K562 (cell line): ENCODE measurements at regions not wholly inside any gene's neighbourhood (a gene's known extent, or its start where the extent isn't known, plus 50 kb on each side); places are given as distances from the start of the nearest gene placed in this dataset.

Experiments used
- ATAC-seq: fragments of 200-7000 bp; cut with Tn5 transposase; 3 replicates; pipeline ENCODE4 v1.9.1; 2020; ENCODE audit warnings: moderate library complexity
- BruUV-seq: library from RNA; stranded (reverse); fragments of 400-500 nt; replicated peaks from 2 replicates; lab custom pipeline; 2021; lab: Mats Ljungman, UMichigan
- CTCF ChIA-PET: fragments of 300-600 bp; formaldehyde crosslinking; extraction: SDS; loops from one replicate; lab custom pipeline; 2021; ENCODE audit warnings: low intra/inter-chr PET ratio; lab: Yijun Ruan, JAX
- POLR2A ChIA-PET: fragments of 300-600, 350-650 bp; sonication (Branson Sonifier 250); formaldehyde crosslinking; extraction: SDS; loops from one replicate; lab custom pipeline; 2021; ENCODE audit warnings: antibody characterized with exemption, inconsistent platforms; lab: Yijun Ruan, JAX
- DNase-seq, 4 experiments: peaks; one replicate each; pipeline versions ENCODE4 v3.0.0 to v3.0.0-alpha.2; 2011 to 2018; ENCODE audit warnings: low spot score in 3 of 4, mixed read lengths in 3 of 4; ENCODE audit errors: extremely low read depth in 1 of 4
- FAIRE-seq: peaks from 2 replicates; lab custom pipeline; 2011; peaks lifted over from hg19 to GRCh38; lab: Jason Lieb, UNC
- H2AFZ ChIP-seq: 2 replicates; pipeline ENCODE4 v1.6.0; 2011; ENCODE audit warnings: low read depth, low read length, control low read depth, inconsistent platforms
- H3K27ac ChIP-seq: fragments of 200-600 bp; 3 replicates; pipeline ENCODE4 v1.8.0; 2011; ENCODE audit warnings: low read depth, mild to moderate bottlenecking, control low read depth, inconsistent platforms, low read length, moderate library complexity, mixed read lengths; ENCODE audit errors: extremely low read depth
- H3K27me3 ChIP-seq, 2 experiments: fragments of 300-600 bp in 1 of 2; 2 replicates in 1 of 2; 3 replicates in 1 of 2; pipeline versions ENCODE4 v1.6.0 to v1.8.0; 2011; ENCODE audit warnings: inconsistent platforms in 2 of 2, low read length in 2 of 2, mild to moderate bottlenecking in 1 of 2, mixed read lengths in 1 of 2, moderate library complexity in 1 of 2; ENCODE audit not compliant: control insufficient read depth in 2 of 2, insufficient read depth in 2 of 2
- H3K36me3 ChIP-seq: fragments of 300-600 bp; 3 replicates; pipeline ENCODE4 v1.8.0; 2011; ENCODE audit warnings: mild to moderate bottlenecking, low read length, inconsistent platforms; ENCODE audit not compliant: control insufficient read depth, insufficient read depth
- H3K4me1 ChIP-seq, 2 experiments: fragments of 200-600 bp in 1 of 2; replicated peaks in 1 of 2; 2 replicates in 1 of 2; 3 replicates in 1 of 2; pipeline versions ENCODE4 v1.5.1 to v1.8.0; 2011; ENCODE audit warnings: inconsistent platforms in 2 of 2, low read length in 2 of 2, mild to moderate bottlenecking in 1 of 2, mixed read lengths in 1 of 2, moderate library complexity in 1 of 2; ENCODE audit not compliant: control insufficient read depth in 2 of 2, insufficient read depth in 2 of 2
- H3K4me2 ChIP-seq: 2 replicates; pipeline ENCODE4 v1.6.1; 2011; ENCODE audit warnings: low read length, control low read depth, inconsistent platforms, mixed read lengths; ENCODE audit not compliant: insufficient read depth
- H3K4me3 ChIP-seq: fragments of 200-600 bp; sonication (generic), shearing (Covaris generic); 2 replicates; pipeline ENCODE4 v1.5.1; 2016; ENCODE audit warnings: control low read depth, inconsistent platforms
- H3K79me2 ChIP-seq: fragments of 200-600 bp; 3 replicates; pipeline ENCODE4 v1.8.0; 2011; ENCODE audit warnings: low read length, inconsistent platforms; ENCODE audit not compliant: control insufficient read depth, insufficient read depth
- H3K9ac ChIP-seq, 2 experiments: 2 replicates each; pipeline versions ENCODE4 v1.6.0 to v1.6.1; 2011; ENCODE audit warnings: low read depth in 2 of 2, low read length in 2 of 2, control low read depth in 1 of 2, inconsistent platforms in 1 of 2, mild to moderate bottlenecking in 1 of 2, mixed read lengths in 1 of 2; ENCODE audit not compliant: insufficient read depth in 1 of 2
- H3K9me1 ChIP-seq: one replicate; pipeline ENCODE4 v1.6.0; 2011; ENCODE audit warnings: inconsistent platforms, mild to moderate bottlenecking, low read length, moderate library complexity; ENCODE audit not compliant: control insufficient read depth, insufficient read depth
- H3K9me3 ChIP-seq: replicated peaks from 2 replicates; pipeline ENCODE4 v1.5.1; 2011; ENCODE audit warnings: low read depth, low read length, inconsistent platforms; ENCODE audit not compliant: control insufficient read depth, insufficient read depth
- H4K20me1 ChIP-seq: replicated peaks from 2 replicates; pipeline ENCODE4 v1.6.1; 2011; ENCODE audit warnings: low read length, inconsistent platforms, mixed read lengths; ENCODE audit not compliant: control insufficient read depth, insufficient read depth
- CSDE1 ChIP-seq, 2 experiments: fragments of 450-650 bp; IDR thresholded peaks; 2 replicates each; pipeline ENCODE4 v1.6.1; 2016; ENCODE audit warnings: mild to moderate bottlenecking in 1 of 2
- DPF2 ChIP-seq: fragments of 450-650 bp; IDR thresholded peaks from 2 replicates; pipeline ENCODE4 v1.6.1; 2016
- ESRRA ChIP-seq: fragments of 450-650 bp; IDR thresholded peaks from 2 replicates; pipeline ENCODE4 v1.6.1; 2014; ENCODE audit warnings: low read depth, mild to moderate bottlenecking, moderate library complexity, borderline replicate concordance
- GABPB2 ChIP-seq: fragments of 250-450 bp; sonication (Bioruptor Pico); conservative IDR thresholded peaks from 2 replicates; pipeline ENCODE4 v1.5.1; 2021; ENCODE audit warnings: mild to moderate bottlenecking
- MAFK ChIP-seq: IDR thresholded peaks from 2 replicates; pipeline ENCODE4 v1.6.1; 2011; ENCODE audit warnings: low read length, improper control_type of control experiment
- NFRKB ChIP-seq: fragments of 450-650 bp; IDR thresholded peaks from 2 replicates; pipeline ENCODE4 v1.6.1; 2016; ENCODE audit warnings: low read depth
- PHTF2 ChIP-seq: fragments of 250-450 bp; sonication (Bioruptor Pico); IDR thresholded peaks from 2 replicates; pipeline ENCODE4 v1.5.0; 2021; ENCODE audit warnings: mild to moderate bottlenecking
- TEAD2 ChIP-seq: fragments of 450-650 bp; IDR thresholded peaks from 2 replicates; pipeline ENCODE4 v1.6.1; 2016; ENCODE audit warnings: missing genetic modification characterization, control low read depth, missing compliant biosample characterization
- ZNF134 ChIP-seq: fragments of 250-450 bp; sonication (Bioruptor Pico); conservative IDR thresholded peaks from 2 replicates; pipeline ENCODE4 v1.4.0; 2020
- ZNF507 ChIP-seq: conservative IDR thresholded peaks from 2 replicates; pipeline ENCODE4 v1.6.1; 2017; ENCODE audit warnings: missing genetic modification characterization, missing compliant biosample characterization
- WGBS: fragments of 100-300 bp; shearing (Covaris generic); methylation state at CpG from one replicate; pipeline ENCODE4 v1.1.6; 2016; ENCODE audit warnings: low coverage, mixed read lengths; ENCODE audit not compliant: insufficient coverage; ENCODE audit errors: missing lambda C conversion rate; 5-methylcytosine and 5-hydroxymethylcytosine counted together
- in situ Hi-C: fragments of 300-500 bp; cut with MboI; formaldehyde crosslinking; loops from 4 replicates; pipeline ENCODE4 v1.15.0; 2018; ENCODE audit warnings: inconsistent platforms, mixed read lengths
- intact Hi-C: fragments of 100-400 bp; cut with micrococcal nuclease; formaldehyde crosslinking; loops from 2 replicates; pipeline ENCODE4 v1.14.2; 2022
- TF ChIP-seq, protein P1 (sequence below): fragments of 250-450 bp; sonication (Bioruptor Pico); IDR thresholded peaks from 2 replicates; pipeline ENCODE4 v1.8.0; 2021; ENCODE audit warnings: mild to moderate bottlenecking, moderate library complexity
- TF ChIP-seq, protein P2 (sequence below): fragments of 450-650 bp; formaldehyde crosslinking; IDR thresholded peaks from 2 replicates; pipeline ENCODE4 v1.4.0; 2020; ENCODE audit warnings: mild to moderate bottlenecking, moderate library complexity
- TF ChIP-seq, protein P3 (sequence below): sonication (generic); formaldehyde crosslinking; IDR thresholded peaks from 2 replicates; pipeline ENCODE4 v1.8.1; 2022; ENCODE audit warnings: missing genetic modification reagents
- TF ChIP-seq, protein P4 (sequence below): fragments of 250-450 bp; sonication (Bioruptor Pico); IDR thresholded peaks from 2 replicates; pipeline ENCODE4 v1.4.0; 2020; ENCODE audit warnings: mild to moderate bottlenecking
- TF ChIP-seq, protein P5 (sequence below): sonication (generic); formaldehyde crosslinking; IDR thresholded peaks from 2 replicates; pipeline ENCODE4 v1.8.0; 2022; ENCODE audit warnings: missing genetic modification reagents, mild to moderate bottlenecking, borderline replicate concordance

DNA sequence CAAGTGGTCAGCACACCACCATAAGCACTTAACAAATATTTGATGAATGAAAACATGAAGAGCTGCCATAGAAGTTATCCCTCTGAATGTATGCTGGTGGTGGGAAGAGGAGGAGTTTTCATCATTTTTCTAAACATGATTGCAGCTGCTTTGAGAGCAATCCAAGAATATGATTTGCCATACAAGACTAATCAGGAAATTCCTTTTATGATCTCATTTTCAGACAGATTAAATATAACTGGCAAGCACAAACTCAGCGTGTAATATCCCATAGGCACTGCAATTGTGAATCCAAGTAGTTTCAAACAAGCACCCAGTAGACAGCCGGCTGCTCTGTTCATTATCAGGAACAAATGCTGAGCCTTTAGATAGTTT, 505.7 kb upstream of the LUZP2 start:
- no peaks in the 10 kb centered on the region for H3K9me1 ChIP-seq
- intact Hi-C loops: no loop called here
- H3K4me2 ChIP-seq: no peak overlapping the region
- no TSS peak for BruUV-seq
- no peaks in the 10 kb centered on the region for H3K9me3 ChIP-seq
- H3K27me3 ChIP-seq: no peaks in the 10 kb centered on the region
- FAIRE-seq (no peak), DNase-seq (no peak), ATAC-seq (no peak)
- CTCF ChIA-PET: no interaction called here
- in situ Hi-C loops: no loop called here
- H3K9ac ChIP-seq: no peak overlapping the region
- H4K20me1 ChIP-seq: no peaks in the 10 kb centered on the region
- no peak overlapping the region for H3K4me3 ChIP-seq
- no peaks in the 10 kb centered on the region for H3K4me1 ChIP-seq
- WGBS: 5% methylated on average over 2 of the region's 2 CpGs
- H2AFZ ChIP-seq: no peak overlapping the region
- no peaks in the 10 kb centered on the region for H3K79me2 ChIP-seq
- H3K27ac ChIP-seq: no peak overlapping the region
- POLR2A ChIA-PET: no interaction called here
- H3K36me3 ChIP-seq: no peaks in the 10 kb centered on the region
- TF ChIP-seq, protein P1, sequence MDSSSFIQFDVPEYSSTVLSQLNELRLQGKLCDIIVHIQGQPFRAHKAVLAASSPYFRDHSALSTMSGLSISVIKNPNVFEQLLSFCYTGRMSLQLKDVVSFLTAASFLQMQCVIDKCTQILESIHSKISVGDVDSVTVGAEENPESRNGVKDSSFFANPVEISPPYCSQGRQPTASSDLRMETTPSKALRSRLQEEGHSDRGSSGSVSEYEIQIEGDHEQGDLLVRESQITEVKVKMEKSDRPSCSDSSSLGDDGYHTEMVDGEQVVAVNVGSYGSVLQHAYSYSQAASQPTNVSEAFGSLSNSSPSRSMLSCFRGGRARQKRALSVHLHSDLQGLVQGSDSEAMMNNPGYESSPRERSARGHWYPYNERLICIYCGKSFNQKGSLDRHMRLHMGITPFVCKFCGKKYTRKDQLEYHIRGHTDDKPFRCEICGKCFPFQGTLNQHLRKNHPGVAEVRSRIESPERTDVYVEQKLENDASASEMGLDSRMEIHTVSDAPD: no peak
- no peak for TF ChIP-seq ZNF134 (CRISPR knock-in tag)
- TF ChIP-seq, protein P2, sequence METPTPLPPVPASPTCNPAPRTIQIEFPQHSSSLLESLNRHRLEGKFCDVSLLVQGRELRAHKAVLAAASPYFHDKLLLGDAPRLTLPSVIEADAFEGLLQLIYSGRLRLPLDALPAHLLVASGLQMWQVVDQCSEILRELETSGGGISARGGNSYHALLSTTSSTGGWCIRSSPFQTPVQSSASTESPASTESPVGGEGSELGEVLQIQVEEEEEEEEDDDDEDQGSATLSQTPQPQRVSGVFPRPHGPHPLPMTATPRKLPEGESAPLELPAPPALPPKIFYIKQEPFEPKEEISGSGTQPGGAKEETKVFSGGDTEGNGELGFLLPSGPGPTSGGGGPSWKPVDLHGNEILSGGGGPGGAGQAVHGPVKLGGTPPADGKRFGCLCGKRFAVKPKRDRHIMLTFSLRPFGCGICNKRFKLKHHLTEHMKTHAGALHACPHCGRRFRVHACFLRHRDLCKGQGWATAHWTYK (CRISPR knock-in tag): no peak
- TF ChIP-seq, protein P3, sequence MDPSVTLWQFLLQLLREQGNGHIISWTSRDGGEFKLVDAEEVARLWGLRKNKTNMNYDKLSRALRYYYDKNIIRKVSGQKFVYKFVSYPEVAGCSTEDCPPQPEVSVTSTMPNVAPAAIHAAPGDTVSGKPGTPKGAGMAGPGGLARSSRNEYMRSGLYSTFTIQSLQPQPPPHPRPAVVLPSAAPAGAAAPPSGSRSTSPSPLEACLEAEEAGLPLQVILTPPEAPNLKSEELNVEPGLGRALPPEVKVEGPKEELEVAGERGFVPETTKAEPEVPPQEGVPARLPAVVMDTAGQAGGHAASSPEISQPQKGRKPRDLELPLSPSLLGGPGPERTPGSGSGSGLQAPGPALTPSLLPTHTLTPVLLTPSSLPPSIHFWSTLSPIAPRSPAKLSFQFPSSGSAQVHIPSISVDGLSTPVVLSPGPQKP (CRISPR knock-in tag): no peak
- no peak for TF ChIP-seq ZNF507 (tag)
- TF ChIP-seq ESRRA: no peak
- TF ChIP-seq, protein P4, sequence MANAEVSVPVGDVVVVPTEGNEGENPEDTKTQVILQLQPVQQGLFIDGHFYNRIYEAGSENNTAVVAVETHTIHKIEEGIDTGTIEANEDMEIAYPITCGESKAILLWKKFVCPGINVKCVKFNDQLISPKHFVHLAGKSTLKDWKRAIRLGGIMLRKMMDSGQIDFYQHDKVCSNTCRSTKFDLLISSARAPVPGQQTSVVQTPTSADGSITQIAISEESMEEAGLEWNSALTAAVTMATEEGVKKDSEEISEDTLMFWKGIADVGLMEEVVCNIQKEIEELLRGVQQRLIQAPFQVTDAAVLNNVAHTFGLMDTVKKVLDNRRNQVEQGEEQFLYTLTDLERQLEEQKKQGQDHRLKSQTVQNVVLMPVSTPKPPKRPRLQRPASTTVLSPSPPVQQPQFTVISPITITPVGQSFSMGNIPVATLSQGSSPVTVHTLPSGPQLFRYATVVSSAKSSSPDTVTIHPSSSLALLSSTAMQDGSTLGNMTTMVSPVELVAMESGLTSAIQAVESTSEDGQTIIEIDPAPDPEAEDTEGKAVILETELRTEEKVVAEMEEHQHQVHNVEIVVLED: no peak
- TF ChIP-seq, protein P5, sequence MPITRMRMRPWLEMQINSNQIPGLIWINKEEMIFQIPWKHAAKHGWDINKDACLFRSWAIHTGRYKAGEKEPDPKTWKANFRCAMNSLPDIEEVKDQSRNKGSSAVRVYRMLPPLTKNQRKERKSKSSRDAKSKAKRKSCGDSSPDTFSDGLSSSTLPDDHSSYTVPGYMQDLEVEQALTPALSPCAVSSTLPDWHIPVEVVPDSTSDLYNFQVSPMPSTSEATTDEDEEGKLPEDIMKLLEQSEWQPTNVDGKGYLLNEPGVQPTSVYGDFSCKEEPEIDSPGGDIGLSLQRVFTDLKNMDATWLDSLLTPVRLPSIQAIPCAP: no peak
- TF ChIP-seq DPF2: no peak
- no peak for TF ChIP-seq NFRKB
- TF ChIP-seq PHTF2: no peak
- TF ChIP-seq CSDE1 (IDR thresholded peaks at IDR 0.05): no peak
- TF ChIP-seq MAFK: no peak
- no peak for TF ChIP-seq TEAD2
- TF ChIP-seq GABPB2 (CRISPR knock-in tag): no peak
